ENCODE measurements at regions not wholly inside any gene's neighbourhood (a gene's known extent, or its start where the extent isn't known, plus 50 kb on each side); places are given as distances from the start of the nearest gene placed in this dataset.

- TF ChIP-seq, protein P1, sequence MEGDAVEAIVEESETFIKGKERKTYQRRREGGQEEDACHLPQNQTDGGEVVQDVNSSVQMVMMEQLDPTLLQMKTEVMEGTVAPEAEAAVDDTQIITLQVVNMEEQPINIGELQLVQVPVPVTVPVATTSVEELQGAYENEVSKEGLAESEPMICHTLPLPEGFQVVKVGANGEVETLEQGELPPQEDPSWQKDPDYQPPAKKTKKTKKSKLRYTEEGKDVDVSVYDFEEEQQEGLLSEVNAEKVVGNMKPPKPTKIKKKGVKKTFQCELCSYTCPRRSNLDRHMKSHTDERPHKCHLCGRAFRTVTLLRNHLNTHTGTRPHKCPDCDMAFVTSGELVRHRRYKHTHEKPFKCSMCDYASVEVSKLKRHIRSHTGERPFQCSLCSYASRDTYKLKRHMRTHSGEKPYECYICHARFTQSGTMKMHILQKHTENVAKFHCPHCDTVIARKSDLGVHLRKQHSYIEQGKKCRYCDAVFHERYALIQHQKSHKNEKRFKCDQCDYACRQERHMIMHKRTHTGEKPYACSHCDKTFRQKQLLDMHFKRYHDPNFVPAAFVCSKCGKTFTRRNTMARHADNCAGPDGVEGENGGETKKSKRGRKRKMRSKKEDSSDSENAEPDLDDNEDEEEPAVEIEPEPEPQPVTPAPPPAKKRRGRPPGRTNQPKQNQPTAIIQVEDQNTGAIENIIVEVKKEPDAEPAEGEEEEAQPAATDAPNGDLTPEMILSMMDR (IDR thresholded peaks at IDR 0.05; ENCODE audit: low read depth, low read length, missing control alignments): no peak
- no peak for DNase-seq (ENCODE audit: low read depth)
- H3K4me3 ChIP-seq (ENCODE audit: low read depth, low read length): no peak overlapping the region
These were observed 775.3 kb upstream of the HS3ST1 start for GRCh38 chr4:12203945-12204344.

DNA sequence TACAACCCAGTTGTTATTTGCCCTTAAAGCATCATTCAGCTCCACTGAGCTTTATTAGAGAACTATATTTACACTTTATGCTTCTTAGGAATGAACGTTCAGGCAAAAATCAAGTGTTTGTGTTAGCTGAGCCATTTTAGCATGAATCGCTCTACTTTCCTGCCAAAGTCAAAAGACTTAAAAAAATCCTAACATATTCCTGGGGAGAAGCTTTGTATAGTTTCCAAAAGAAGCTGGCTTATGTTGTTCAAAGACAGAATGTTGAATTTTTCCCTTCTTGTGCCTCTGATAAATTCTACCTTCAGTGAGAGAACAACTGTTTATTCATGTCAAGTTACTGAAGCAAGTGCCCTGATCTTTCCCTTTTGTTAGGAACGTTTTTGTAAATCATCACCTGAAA, 771.5 kb upstream of the HS3ST1 start:
- DNase-seq (ENCODE audit: low read depth): no peak
- H3K4me3 ChIP-seq (ENCODE audit: low read depth, low read length): no peak overlapping the region
- TF ChIP-seq, protein P1 (IDR thresholded peaks at IDR 0.05; ENCODE audit: low read depth, low read length, missing control alignments): no peak

DNA sequence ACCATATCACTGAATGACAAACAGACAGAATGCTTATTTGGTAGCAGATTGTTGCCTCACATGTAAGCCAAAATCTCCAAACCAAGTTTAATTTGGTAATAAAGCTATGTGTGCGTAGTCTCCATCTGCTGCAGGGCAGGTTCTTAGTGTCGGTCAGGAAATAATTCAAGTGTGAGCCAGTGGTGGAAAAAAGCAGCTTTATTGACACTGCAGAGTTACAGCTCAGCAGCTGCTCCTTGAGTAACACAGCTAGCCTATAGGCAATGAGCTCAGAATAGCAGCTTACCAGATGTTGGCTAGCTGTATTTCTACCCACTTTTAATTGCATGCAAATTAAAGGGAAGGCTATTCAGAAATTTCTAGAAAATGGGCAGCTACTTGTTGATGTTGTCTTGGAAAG, 757.8 kb upstream of the HS3ST1 start:
- DNase-seq (ENCODE audit: low read depth): no peak
- TF ChIP-seq, protein P1 (IDR thresholded peaks at IDR 0.05; ENCODE audit: low read depth, low read length, missing control alignments): no peak
- no peak overlapping the region for H3K4me3 ChIP-seq (ENCODE audit: low read depth, low read length)

- no peak for DNase-seq (ENCODE audit: low read depth)
- no peak overlapping the region for H3K4me3 ChIP-seq (ENCODE audit: low read depth, low read length)
- TF ChIP-seq, protein P1 (IDR thresholded peaks at IDR 0.05; ENCODE audit: low read depth, low read length, missing control alignments): no peak
These were observed 750.2 kb upstream of the HS3ST1 start for GRCh38 chr4:12178614-12179610.

- TF ChIP-seq, protein P1 (IDR thresholded peaks at IDR 0.05; ENCODE audit: low read depth, low read length, missing control alignments): no peak
- no peak for DNase-seq (ENCODE audit: low read depth)
- H3K4me3 ChIP-seq (ENCODE audit: low read depth, low read length): no peak overlapping the region
These were observed 748.7 kb upstream of the HS3ST1 start for GRCh38 chr4:12177416-12177815.

GRCh38 chr4:12173496-12173895, 744.8 kb upstream of the HS3ST1 start:
- no peak overlapping the region for H3K4me3 ChIP-seq (ENCODE audit: low read depth, low read length)
- DNase-seq (ENCODE audit: low read depth): no peak
- TF ChIP-seq, protein P1 (IDR thresholded peaks at IDR 0.05; ENCODE audit: low read depth, low read length, missing control alignments): no peak

Measured in GM12864 (cell line).